GM19452 (cell line): ENCODE measurements at regions not wholly inside any gene's neighbourhood (a gene's known extent, or its start where the extent isn't known, plus 50 kb on each side); places are given as distances from the start of the nearest gene placed in this dataset.

Experiments
- ATAC-seq: cut with Tn5 transposase; IDR thresholded peaks from one replicate; pipeline ENCODE4 v1.9.1; 2021; ENCODE audit not compliant: unreplicated experiment

- no peak for ATAC-seq
These were observed 133.6 kb upstream of the C1orf174 start for GRCh38 chr1:4033713-4034112.

GRCh38 chr1:4034318-4034887 lies 134.3 kb upstream of the C1orf174 start:
- ATAC-seq, result no peak

DNA sequence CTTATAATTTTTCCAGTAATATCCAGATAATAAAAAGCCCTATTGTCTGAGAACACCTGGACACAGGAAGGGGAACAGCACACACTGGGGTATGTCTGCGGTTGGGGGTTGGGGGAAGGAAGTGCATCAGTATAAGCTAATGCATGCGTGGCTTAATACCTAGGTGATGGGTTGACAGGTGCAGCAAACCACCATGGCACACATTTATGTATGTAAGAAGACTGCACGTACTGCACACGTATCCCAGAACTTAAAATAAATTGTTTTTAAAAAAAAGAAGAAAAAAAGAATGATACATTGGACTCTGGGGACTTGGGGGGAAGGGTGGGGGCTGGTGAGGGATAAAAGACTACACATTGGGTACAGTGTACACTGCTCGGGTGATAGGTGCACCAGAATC lies 144.9 kb upstream of the C1orf174 start:
- ATAC-seq, result no peak

- no peak for ATAC-seq
These were observed 145.4 kb upstream of the C1orf174 start for GRCh38 chr1:4045397-4046010.

GRCh38 chr1:4046836-4047461 lies 146.9 kb upstream of the C1orf174 start:
- ATAC-seq, result no peak

GRCh38 chr1:4047666-4048065 lies 147.6 kb upstream of the C1orf174 start:
- ATAC-seq, result no peak

GRCh38 chr1:4048076-4048475 lies 148.0 kb upstream of the C1orf174 start:
- no peak for ATAC-seq

GRCh38 chr1:4048921-4049320 lies 148.8 kb upstream of the C1orf174 start:
- ATAC-seq, result no peak

DNA sequence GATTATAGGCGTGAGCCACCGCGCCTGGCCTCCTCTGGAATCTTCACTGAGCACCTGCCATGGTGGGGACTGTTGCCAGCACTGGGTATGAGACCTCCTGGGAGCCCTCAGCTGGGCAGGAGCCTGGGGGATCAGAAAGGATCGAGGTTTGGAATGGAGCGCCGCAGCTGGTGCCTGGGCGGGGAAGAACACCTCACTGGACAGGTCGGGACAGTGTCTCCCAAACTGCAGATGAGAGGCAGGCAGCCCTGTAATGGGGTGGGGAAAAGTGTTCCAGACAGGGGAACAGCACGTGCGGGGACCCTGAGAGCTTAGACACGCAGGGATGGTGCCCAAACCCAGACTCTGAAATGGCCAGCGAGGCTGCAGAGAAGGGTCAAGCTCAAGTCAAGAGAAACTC lies 150.9 kb upstream of the C1orf174 start:
- no peak for ATAC-seq

DNA sequence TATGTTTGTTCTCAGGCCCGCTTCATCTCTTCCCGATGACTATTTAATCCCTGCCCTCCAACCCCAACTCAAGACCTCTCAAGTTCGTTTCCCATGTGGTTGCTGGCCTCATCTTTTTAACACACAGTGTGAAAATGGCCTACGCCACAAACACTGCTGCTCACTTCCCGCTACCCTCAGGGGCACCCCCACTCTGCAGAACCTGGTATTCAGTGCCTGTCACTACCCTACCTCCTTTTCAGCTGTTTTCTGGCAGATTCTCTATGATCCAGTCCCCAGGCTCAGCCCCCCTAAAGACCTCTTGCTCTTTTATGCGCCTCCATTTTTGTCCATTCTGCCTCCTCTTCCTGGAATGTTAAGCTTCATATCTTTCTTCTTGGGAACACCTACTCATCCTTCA lies 152.6 kb upstream of the C1orf174 start:
- no peak for ATAC-seq

- no peak for ATAC-seq
These were observed 153.2 kb upstream of the C1orf174 start for GRCh38 chr1:4053160-4053748.

DNA sequence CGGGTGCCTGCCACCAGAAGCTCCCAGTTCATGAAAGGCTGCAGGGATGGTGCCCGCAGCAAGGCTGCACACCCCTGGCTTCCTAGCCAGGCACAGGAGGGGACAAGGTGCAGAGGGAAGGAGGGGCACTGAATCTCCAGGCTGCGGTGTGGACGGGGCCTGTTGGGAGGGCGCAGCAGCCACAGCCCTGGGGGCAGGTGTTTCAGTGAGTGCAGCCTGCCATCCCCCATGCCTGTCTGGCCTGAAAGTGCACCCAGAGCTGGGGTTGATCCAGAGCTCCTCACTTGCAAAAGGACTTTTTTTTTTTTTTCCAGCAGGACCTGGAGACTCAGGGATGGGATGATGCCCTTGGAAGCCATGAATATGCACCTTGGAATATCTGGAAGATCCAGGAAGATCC lies 153.7 kb upstream of the C1orf174 start:
- ATAC-seq, result no peak

DNA sequence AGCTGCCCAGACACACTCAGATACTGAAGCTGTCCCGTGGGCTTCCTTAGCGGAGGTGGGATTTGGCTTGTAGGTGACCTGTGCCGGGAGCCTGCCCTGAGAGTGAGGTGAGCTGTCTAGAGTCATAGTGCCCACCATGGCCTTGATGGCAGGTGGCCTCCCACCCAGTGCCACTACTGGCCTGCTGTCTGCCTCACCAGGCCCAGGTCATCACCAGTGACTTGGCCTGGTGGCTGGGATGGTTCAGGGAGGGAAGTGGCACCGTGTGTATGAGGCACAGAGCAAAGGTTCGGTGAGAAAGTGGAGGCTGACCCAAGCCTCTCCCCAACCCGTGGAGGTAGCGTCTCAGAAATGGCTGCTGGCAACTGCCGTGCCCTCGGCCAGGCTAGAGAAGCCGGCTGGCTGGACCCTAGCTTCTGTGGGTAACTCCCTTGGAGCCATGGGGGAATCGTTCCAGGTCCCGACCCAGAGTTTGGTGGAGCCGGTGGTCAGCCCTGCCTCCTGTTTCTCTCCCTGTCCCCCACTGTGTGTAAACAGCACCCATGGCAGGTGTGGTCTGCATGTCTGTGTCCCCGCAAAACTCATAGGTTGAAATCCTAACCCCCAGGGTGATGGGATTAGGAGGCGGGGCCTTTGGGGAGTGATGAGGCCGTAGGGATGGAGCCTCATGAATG lies 155.4 kb upstream of the C1orf174 start:
- ATAC-seq, result no peak

- ATAC-seq, result no peak
These were observed 156.3 kb upstream of the C1orf174 start for GRCh38 chr1:4056422-4056821.

- no peak for ATAC-seq
These were observed 156.9 kb upstream of the C1orf174 start for GRCh38 chr1:4056989-4057388.

DNA sequence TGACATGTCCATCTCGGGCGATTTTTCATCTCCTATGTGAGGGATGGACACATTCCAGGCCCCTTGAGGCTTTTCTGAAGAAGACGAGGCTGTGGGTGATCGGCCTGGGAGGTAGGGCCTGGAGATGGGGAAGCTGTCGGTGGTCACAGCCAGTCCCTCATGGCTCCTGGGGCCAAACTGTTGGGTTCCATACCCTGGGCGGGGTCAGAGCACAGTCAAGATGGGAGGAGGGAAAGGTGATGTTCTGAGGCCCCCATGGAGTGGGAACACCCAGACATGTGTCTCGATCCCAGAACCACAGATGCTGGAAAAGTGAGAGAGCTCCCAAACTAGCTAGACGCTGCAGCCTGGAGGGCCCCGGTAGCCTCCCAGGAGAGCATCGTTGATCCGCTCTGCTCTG lies 157.5 kb upstream of the C1orf174 start:
- ATAC-seq, result no peak

DNA sequence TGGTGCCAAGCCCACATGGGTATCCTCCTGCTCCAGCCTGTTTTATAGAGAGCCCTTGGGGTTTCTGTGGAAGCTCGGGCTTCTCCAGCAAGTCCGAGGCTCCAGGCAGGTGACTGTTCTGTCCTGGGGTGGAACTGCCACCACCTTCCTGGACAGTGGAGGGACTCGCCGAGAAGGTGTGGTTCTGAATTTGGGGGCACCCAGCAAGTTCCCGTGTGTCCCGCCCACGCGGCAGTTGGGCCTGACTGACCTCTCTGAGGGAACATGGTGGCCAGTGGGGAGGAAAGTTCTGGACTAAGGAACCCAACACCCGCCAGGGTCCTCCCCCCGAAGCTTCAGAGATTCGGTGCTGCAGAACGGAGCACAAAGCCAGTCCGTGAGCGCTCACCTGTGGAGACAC lies 158.1 kb upstream of the C1orf174 start:
- no peak for ATAC-seq

DNA sequence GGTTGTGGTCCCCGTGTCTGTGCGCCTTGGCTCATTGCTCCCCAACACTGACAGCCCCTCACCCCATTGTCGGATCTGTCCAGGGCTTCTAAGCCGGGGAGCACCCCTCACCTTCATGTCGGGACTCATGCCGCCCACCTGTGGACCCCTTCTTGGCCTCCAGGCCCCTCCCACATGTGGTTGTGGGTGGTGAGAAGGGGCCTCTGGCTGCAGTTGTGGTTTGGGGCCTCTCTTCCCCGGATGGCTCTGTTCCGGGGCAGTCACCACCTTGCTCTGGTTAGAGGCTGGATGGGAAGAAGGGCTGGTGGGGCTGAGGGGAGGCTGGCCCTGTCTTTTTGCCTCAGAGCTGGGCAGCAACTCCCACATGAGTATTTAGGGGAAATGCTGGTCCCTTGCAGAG lies 158.6 kb upstream of the C1orf174 start:
- ATAC-seq, result no peak

GRCh38 chr1:4059270-4059669 lies 159.2 kb upstream of the C1orf174 start:
- no peak for ATAC-seq

GRCh38 chr1:4060850-4061249 lies 160.8 kb upstream of the C1orf174 start:
- ATAC-seq, result no peak

DNA sequence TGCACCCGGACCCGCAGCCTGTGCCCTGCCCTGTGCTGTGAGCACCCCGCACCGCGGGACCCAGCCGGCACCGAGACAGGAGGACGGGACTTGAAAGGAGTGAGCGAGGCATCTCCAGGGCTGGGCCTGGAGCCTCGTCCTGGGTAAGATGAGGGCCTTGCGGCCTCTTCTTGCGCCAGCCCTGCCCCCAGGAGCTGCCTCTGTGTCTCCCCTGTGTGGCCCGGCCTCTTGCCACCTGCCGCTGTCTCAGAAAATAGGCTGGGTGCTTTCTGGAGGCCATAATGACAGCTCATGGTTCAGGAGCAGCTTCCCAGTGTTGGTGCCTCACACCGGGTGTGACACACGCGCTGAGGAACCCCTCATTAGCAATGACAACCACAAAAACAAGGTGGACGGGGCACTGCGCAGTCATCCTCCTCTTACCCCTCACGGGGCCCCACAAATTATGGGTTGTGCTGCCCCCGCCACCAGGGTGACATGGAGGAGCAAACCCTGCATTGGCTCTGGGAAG lies 161.5 kb upstream of the C1orf174 start:
- ATAC-seq, result no peak

DNA sequence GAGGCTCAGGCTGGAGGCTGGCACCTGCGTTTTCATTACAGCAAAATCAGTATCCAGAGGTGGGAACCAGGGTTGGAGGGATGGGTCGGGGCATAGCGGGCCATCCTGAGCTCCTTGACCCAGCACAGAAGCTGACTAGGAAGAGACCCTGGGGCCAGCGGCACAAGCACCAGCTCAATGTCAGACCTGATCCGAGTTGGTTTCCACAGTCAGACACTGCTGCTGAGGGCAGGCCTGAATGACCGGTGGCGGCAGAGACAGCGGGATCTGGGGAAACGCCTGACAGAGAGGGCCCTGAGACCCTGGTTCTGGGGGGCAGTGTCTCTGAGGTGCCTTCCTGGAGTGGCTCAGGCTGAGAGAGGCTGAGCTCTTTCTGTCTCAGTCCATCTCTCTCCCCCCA lies 162.0 kb upstream of the C1orf174 start:
- no peak for ATAC-seq
